ENCODE measurements at regions not wholly inside any gene's neighbourhood (a gene's known extent, or its start where the extent isn't known, plus 50 kb on each side); places are given as distances from the start of the nearest gene placed in this dataset.

DNA sequence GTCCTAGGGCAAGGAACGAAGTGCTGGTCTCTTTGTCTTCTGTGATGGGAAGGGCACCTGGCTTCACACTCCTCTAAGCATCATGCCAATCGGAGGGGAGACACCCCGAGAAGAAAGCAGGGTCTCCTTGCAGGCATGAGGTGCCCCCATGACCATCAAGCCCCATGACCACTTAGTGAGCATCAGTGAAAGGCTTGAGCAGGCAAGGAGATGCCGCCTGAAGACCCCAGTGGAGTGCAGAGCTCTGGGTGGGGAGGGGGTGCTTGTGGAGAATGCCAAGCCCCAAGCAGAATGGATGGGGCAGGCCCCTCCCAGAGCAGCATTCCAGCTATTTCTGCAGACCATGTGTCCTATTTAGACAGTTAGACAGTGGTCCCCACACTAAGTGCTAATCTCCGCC lies 232.7 kb upstream of the TNRC6C start:
- TF ChIP-seq CTCF (conservative IDR thresholded peaks at IDR 0.05) (no peak), ZFX (IDR thresholded peaks at IDR 0.05) (no peak)

Data from C4-2B (cell line).